GM19372 (cell line): ENCODE measurements at regions not wholly inside any gene's neighbourhood (a gene's known extent, or its start where the extent isn't known, plus 50 kb on each side); places are given as distances from the start of the nearest gene placed in this dataset.
"Not testable (repeated sequence)": the region's sequence is repeated elsewhere in the genome, so short reads cannot be mapped to it uniquely, and the experiment has no call there.

ENCODE experiments used
- ATAC-seq: cut with Tn5 transposase; IDR thresholded peaks from one replicate; pipeline ENCODE4 v1.9.1; 2021; ENCODE audit warnings: mild to moderate bottlenecking, low read depth, moderate library complexity; ENCODE audit not compliant: unreplicated experiment

DNA sequence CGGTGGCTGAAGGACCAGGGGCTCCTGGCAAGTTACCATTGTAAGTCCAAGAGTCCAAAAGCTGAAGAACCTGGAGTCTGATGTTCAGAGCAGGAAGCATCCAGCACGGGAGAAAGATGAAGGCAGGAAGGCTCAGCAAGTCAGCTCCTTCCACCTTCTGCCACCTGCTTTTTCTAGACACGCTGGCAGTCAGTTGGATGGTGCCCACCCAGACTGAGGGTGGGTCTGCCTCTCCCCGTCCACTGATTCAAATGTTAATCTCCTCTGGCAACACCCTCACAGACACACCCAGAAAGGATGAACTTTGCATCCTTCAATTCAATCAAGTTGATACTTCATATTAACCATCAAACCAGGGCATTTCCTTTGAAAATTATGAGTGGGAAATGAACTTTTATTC, 1272.4 kb upstream of the TMEM132C start:
- ATAC-seq, result no peak

DNA sequence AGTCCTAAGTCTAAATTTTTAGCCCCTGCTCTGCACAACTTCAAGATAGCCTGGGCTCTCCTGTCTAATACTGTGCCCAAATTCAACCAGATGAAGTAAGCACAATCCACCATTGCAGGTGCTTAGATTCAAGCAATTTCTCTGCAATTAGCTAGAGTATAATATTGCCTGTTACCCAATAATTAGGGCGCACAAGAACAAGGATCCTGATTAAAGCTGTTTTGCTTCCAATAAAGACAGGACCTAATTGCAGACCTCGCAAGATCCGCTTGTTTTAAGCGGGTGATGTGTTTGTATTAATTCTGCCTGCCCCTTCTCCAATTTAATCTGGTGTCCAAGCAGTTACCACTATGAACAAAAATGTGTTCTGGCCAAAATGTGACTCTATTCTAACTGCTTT, 1268.9 kb upstream of the TMEM132C start:
- no peak for ATAC-seq

DNA sequence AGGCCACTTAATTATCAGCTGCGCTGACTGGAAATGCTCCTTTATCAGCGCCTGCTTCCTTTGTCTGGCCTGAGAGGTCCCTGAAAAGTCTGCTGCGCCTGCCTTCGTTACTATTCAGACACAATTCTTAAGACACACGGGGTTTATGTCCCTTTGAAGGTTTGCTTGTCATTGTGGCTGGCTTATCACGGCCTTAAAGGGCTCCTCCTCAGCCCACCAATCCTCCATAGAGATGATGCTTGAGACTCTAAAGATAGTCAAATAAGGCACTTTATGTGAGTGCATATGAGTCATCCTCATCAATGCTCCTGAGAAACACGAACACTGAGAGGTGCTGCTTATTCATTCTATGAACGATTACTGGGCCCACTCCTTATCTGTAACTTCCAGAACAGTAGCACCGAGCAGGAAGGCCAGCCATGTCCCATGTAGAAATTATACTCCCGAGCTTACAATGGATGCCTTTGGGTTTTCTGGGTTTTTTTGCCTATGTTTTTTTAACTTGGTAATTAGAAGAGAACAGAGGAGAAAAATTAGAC, 1268.2 kb upstream of the TMEM132C start:
- no peak for ATAC-seq

GRCh38 chr12:126999352-126999751, 1267.6 kb upstream of the TMEM132C start:
- no peak for ATAC-seq

DNA sequence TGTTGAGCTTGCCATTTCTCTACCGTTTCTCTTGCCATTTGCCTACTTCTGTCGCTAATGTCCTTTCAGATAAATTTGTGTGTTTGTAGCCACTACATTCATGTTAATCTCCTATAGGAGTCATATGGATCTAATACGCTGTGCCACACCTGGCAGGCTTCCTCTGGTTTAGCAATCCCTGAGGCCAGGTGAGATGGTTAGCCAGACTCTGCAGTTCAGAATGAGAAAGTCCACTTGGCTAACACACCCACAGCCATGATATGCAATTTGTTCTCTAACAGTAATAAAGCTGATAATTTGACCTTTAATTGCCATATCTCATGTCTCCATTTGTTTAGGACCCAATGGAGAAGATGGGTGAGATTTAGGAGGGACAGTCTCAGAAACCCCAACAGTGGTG, 1261.6 kb upstream of the TMEM132C start:
- no peak for ATAC-seq

DNA sequence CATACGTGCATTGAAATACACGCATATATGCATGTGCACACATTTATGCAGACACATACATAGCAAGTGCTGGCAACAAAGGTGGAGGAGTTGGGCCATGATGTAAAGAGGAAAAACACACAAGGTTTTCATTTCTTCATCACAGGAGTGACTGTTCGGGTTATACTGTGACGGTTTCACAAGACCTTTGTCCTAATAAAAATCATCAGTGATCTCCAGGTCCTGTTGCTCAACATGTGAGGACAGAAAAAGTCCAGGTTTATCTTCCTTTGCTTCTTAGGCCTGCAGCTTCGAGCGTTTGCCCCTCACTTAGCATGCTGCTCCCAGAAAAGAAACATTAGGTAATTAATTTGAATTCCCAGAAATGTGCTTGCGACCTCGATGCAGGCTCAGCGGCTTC, 1260.0 kb upstream of the TMEM132C start:
- ATAC-seq, result no peak

- no peak for ATAC-seq
These were observed 1258.1 kb upstream of the TMEM132C start for GRCh38 chr12:127008755-127009403.

- ATAC-seq, result no peak
These were observed 1254.9 kb upstream of the TMEM132C start for GRCh38 chr12:127012109-127012508.

GRCh38 chr12:127013197-127013596, 1253.8 kb upstream of the TMEM132C start:
- no peak for ATAC-seq

- no peak for ATAC-seq
These were observed 1252.9 kb upstream of the TMEM132C start for GRCh38 chr12:127014079-127014478.

DNA sequence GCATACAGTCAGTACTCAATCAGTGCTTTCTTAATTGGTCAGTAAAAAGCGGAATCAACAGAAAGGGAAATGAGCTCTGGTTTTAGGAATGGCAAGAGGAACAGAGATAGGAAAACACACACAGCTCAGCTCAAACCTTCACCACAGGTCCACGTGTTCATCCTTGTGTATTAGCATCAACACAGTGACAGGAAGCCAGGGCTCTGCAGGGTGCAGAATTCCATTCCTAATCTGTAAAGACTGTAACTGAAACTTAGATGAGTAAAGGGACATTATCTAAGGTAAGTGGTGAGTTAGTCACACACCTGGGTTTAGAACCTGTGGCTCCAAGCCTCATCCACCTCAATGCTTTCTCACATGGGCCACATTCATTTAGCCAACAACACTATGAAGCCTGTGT, 1242.2 kb upstream of the TMEM132C start:
- ATAC-seq, result no peak

- no peak for ATAC-seq
These were observed 1241.4 kb upstream of the TMEM132C start for GRCh38 chr12:127025545-127025944.

GRCh38 chr12:127035011-127035879, 1231.7 kb upstream of the TMEM132C start:
- no peak for ATAC-seq

DNA sequence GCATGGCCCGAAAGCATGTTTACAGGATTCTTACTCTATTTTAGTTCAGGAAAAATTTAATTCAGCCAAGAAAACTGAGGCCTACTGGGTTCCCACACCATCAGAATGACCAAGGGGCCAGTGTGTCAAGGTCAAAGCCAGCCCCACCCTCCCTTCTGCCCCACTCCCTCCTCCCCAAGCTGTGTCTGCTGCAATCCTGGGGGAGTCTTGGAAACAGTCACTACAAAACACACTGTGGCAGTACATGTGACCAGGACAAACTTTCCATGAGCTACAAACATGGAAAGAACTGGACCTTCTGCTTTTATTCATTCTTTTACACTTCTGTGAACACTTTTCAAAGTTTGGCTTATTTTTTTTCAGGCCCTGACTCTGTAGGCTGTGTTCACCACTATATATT, 1228.8 kb upstream of the TMEM132C start:
- ATAC-seq, result no peak

GRCh38 chr12:127038761-127039160, 1228.2 kb upstream of the TMEM132C start:
- no peak for ATAC-seq

- peak; percentile 94 for ATAC-seq
These were observed 1224.9 kb upstream of the TMEM132C start for GRCh38 chr12:127041985-127042625.

- ATAC-seq, result no peak
These were observed 1223.2 kb upstream of the TMEM132C start for GRCh38 chr12:127043731-127044130.

DNA sequence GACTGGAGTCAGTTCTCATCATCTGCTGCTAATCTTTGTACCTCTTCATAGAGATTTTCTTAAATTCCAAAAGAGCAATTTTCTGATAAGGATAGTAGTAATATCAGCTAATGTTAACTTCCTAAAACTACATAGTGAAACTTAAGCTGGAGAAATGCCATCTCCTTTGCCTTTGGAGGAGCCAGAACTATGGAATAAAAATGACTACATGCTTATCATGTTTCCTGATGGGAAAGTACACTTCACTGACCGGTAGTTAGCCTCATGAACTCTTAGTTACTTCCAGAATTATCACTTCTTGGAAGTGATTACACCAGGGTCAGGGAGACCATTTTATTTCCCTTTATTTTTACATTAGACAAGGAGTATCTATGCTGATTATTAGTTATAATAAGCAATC, 1222.1 kb upstream of the TMEM132C start:
- ATAC-seq, result no peak

DNA sequence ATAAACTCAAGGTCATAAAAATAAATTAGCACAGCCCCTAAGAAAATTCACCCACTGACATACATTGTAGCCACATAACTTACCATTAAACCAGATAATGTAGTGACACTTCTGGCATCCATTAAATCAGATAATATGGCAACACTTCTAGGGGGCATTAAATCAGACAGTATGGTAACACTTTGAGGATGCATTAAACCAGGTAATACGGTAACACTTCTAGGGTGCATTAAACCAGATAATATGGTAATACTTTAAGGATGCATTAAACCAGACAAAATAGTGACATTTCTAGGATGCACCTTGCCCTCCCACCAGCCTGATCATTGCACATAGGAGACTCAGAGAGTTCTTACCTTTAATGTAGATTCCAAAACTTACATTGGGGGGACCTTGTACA, 1220.5 kb upstream of the TMEM132C start:
- ATAC-seq, result no peak

DNA sequence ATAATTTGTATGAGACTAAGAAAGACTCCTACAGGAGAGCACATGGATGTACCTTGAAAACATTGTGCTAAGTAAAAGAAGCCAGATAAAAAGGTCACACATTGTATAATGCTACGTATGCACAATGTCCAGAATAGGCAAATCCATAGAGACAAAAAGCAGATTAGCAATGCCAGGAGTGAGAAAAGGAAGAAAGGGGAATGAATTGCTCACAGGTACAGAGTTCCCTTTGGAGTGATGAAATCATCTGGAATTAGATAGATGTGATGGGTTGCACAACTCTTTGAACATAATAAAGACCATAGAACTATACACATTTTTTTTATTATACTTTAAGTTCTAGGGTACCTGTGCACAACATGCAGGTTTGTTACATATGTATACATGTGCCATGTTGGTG, 1218.9 kb upstream of the TMEM132C start:
- ATAC-seq, result no peak

GRCh38 chr12:127048525-127048924, 1218.4 kb upstream of the TMEM132C start:
- not testable (repeated sequence) for ATAC-seq
